ENCODE measurements at regions not wholly inside any gene's neighbourhood (a gene's known extent, or its start where the extent isn't known, plus 50 kb on each side); places are given as distances from the start of the nearest gene placed in this dataset.

DNA sequence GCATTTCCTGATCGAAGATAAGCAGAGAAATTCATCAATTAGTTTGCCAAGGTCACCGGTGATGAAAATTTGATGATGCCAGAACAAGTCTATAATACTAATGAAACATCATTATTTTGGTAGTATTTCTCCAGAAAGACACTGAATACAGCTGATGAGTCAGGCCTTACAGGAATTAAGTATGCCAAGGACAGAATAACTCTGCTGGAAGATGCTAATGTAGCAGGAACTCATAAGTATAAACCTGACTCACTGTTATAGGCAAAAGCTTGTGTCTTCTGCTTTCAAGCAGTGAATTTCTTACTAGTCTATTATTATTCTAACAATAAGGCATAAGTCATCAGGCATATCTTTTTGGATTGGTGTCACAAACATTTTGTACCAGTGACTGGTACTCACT is 1825.1 kb upstream of the IGFBP7 start:
- no peak for DNase-seq

DNA sequence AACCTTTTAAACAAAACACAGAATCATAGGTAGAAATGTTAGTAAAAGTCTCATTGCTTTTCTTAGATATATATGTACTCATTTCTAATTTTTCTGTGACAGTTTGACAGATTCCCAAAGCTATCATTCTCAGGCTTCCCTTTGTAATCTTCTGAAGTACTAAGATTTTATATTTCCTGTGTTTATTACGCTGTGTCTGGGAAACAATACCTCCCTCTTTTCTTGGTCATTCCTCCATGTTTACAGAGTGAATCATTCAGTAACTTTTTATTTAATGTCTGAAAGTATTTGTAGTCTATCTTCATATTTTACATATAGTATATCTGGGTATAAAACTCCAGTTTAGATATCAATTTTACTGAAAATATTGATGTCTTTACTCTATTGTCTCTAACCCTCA is 1826.3 kb upstream of the IGFBP7 start:
- no peak for DNase-seq

DNA sequence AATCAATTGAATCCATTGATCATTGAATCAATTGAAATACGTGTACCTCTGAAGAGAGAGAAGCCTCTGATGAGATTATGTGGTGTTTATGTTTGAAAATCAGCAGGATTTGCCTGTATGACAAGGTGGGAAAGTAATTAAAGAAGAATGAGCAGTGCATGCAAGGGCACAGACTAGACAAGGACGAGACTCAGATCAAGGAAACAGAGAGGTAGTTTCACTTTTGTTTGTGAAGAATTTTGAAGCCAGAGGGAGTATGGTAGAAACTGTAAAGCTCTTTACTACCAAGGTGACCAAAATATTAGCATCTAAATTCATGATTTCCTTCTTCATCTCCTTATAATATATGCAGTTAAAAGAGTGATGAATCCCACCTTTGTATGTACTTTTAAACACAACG is 1830.0 kb upstream of the IGFBP7 start:
- no peak for DNase-seq

DNA sequence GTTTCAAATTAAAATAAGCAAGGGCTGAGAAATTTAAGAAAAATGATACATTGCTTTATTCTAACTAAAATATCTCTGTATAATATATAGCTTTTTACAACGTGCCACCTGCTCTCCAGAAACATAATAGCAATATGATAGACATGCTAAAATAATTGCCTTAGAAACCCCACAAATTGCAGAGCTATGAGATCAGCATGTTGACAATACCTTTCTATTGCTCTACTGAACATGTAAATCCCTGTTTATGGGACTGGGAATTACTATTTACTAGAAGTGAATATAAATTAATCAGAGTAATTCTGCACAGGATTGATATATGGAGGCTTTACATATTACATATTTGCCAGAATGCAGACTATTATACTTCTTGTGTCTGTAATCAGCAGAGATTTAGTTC is 1831.1 kb upstream of the IGFBP7 start:
- DNase-seq, result no peak

DNA sequence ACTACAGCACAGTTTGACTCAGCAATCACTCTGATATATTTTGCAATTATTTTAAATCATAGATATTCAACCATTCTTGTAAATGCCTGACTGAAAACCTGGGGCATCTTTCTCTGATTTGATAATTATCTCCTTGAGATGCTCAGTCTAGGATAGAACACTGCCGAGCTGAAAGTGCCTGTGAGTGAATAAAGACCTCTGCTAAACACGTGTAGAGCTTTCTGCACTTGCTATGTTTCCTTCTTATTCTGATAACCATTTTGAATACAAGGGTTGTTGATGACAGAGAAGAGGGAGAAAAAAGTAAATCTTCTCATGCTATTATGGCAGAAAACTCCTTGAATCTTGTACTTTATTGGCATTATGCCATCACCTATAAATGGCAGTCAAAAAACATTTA is 1843.4 kb upstream of the IGFBP7 start:
- DNase-seq, result no peak

DNA sequence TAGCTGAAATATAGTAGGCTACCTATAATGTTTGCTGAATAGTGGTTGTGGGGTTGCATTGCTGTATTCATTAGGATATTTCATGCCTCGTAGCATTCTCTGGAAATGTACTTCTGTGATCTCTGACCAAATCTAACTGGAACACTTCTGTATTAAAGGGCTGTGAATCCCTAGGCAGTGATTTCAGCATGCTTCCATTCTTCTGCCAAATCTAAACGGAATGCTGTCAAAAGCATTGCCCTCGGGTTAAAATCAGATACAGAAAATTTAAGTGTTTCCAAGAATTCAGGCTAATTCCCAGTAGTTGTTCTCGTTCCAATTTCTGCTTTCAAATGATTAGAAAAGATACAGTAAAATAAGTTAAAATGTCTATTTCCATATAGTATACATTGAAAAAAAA is 1847.5 kb upstream of the IGFBP7 start:
- no peak for DNase-seq

DNA sequence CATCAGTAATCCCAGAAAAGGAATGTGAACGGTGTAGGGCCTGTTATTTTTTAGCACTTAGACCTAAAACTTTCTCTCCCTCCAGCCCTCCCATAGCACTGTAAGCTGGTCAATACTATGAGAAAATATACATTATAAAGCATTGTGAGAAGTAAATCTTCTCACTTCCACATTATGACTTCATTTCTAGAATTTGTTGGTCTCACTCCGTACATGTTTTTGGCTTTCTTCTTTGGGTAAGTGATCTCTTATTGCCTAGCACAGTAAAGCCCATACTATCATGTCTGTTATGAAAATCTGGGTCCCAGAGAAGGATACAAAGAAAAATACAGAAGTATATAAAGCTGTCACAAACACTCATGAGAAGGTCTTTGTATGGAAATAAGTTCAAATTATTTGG is 1851.1 kb upstream of the IGFBP7 start:
- DNase-seq, result no peak

DNA sequence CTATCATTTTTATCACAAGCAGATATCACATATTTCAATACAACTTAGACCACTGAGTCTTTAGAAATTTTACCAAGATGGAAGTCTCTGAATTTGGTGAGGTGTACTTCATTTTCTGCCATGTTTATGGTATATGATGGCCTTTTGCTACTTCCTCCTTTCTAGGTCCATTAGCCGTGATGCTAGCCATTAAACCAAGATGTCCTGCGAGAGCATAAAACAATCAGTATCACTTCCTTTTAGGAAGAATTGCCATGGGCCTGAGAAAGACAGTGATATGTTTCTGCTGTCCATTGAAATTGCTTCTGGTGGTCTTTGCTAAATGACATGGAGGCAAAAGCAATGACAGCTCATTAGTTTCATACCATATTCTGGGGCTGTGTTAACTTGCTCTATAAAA is 1851.7 kb upstream of the IGFBP7 start:
- no peak for DNase-seq

DNA sequence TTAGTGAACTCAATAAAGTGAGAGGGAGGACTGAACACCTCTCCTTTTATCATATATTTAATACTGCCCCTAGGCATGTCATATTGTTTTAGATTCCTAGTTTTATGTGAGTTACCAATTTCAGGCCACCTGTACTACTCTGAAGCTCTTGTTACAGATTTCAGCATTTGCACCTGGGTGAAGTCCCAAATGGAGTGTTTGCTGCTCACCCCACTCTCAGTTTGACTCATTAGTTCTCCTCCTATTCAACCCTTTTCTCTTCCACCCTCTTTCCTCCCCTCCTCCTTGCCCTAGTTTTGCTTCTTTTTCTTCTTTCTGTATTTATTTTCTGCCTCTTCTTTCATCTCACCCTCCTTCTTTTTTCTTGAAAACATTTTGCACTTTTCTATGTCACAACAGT is 1852.2 kb upstream of the IGFBP7 start:
- DNase-seq, result no peak

DNA sequence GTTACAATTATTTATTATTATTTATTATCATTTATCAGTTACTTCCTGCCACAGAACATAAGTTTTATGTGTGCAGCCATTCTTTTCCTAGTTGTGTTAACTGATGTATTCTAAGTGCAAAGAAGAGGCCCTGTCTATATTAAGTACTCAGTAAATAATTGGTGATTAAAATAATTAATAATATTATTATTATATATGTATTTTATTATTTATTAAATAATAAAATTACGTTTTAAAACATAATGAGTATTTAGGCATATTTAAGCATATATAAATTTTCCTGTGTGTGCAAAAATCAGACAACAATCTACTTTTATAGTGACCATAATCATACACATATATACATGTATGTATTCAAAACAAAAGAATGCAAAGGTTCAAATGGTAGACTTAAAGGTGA is 1871.6 kb upstream of the IGFBP7 start:
- DNase-seq, result no peak

DNA sequence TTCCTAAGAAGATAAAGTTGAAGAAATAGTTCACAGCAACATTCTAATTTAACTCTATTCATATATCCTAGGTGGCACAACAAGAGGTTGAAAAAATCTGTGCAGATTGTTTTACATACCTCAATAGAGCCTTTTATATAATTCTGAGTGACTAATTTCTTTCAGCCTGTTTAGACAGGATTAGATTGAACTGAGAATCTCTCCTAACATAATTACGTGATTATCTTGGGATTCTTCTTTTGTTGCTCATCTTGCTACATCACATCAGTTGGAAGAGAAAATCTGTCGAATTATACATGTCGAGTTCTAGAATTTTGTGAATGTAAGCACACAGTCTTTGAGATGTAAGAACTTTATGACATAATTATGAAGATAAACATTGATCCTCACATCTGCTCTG is 1873.7 kb upstream of the IGFBP7 start:
- DNase-seq, result no peak

DNA sequence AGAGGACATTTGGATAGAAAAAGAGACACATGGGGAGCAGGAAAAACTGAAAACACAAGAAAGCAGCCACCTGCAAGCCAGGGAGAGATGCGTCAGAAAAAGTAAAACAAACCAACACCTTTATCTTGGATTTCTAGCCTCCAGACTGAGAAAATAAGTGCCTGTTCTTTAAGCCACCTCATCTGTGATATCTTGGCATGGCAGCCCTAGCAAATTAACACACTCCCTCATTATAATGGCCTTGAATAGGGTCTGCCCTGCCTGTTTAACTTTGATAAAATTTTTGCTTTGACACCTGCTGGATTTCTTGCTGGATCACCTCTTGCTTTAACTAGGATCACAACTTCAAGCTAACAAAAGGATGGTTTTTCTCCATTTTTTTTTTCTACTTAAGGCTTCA is 1892.0 kb upstream of the IGFBP7 start:
- DNase-seq, result no peak

DNA sequence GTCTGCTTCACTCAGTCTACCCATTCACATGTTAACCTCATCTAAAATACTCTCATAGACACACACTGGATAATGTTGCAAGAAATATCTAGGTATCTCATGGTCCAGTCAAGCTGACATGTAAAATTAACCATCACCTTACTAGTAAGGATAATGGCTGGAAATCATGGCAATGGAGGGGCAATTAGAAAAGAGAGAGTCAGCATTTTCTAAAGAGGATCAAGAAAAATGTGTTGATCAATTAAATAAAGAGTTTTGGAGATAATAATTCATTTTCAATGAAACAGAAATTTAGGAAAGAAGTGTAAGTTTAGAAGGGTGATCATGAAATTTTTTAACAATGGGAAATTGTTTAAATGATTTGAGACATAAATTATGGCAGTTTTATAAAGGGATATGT is 1914.1 kb upstream of the IGFBP7 start:
- DNase-seq, result no peak

DNA sequence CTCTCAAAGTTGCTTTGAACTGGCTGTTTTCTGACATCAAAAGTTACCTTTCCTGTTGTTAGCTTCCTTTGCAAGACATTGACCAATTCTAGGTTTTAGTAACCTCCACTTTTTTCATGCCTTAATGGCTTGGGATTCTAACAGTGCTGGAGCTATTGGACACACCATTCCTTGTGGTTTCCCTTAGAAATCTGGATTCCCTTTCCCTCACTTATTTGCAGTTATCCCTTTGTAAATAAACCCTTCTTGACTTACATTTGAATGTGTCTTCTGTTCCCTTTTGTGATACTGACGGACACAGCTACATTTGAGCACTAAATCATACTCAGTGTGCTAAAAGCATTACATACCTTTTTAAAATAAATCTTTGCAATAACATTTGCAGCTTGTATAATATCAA is 1927.6 kb upstream of the IGFBP7 start:
- DNase-seq, result no peak

DNA sequence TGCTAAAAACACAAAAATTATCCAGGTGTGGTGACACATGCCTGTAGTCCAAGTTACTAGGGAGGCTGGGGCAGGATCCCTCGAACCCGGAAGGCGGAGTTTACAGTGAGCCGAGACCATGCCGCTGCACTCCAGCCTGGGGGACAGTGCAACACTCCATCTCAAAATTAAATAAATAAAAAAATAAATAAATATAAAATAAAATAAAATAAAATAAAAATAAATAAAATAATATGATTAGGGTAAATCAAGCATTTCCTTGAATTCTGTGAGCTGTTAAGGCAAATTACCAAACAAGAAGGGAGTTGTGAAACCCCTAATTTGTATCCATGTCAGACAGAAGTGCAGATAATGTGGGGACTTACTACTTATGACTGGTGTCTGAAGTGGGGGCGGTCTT is 1928.9 kb upstream of the IGFBP7 start:
- no peak for DNase-seq

DNA sequence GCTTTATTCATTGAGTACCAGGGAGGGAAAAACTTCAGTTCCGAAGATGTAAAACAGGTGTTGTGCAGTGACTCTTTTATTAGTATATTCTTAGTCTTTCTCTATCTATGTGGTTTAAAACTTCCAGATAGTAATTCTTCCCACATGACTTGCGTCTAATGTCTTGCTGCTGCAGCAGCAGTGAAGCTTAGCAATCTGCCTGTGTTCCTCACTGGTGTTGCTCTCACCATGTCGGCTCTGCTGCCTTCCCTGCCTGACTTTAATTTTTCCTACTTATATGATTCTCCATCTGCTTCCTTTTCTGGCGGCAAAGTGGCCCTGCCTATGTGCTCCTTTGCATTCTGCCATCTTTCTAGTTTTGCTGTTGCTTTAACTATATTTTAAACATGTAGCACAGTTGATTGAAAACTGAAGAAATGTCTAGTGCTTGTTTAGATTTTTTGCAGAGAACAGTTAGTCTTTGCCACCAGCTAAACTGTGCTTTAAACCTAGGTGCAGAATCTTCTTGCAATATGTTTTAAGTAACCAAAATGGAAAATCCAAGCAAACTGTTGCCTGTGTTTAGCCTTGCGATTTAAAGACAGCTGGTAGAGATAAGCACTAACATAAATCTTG is 1934.2 kb upstream of the IGFBP7 start:
- no peak for DNase-seq

DNA sequence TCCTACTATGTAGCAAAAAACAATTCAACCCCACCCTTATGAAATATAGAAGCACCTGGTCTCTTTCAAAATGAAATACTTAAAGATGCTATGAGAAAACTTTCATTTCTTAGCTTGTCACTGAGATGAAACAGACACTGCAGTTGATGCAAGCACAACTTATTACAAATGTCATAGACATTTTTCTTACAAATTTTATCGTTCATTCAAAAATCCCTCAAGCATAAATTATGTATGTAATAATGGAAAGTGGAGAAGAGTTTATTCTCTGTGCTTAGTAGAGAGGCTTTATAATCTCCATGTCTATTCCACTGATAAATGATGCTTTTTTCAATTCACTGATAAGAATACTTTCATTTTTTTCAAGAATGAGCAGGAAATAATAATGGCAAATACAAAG is 1943.9 kb upstream of the IGFBP7 start:
- DNase-seq, result no peak

DNA sequence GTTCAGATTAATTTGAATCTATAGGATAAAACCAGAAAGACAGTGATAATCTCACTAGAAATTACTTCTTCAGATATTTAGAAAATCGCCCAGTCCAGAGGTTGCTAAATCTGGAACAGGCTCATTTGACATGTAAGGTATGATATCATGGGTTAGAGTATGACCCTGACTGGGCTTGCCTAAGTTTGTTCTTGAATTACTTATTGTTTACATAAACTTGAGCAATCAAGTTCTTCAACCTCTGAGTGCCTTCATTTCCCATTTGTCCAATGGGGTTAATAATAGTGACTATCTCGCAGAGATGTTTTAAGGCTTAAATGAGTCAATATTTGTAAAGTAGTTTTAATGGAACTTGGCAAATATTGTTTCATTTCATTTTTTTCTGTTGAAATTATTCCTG is 1947.6 kb upstream of the IGFBP7 start:
- DNase-seq, result no peak

DNA sequence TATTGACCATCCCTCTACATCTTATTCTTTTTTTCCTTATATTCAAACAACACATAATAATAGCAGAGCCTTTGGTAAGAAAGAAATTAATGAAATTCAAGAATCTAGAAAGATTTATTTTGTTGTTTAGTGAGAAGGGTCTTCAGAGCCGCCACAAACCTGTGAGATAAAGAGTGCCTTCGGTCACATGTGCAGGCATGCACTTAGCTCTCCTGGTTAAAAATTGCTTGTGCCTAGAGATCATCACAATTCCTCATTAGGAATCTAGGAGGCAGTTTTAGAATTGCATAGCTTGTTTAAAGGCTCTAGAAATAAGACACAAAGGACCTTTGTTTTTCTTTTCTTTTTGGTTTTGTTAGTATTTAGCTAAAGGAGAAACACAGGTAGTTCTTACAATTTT is 1948.4 kb upstream of the IGFBP7 start:
- no peak for DNase-seq

DNA sequence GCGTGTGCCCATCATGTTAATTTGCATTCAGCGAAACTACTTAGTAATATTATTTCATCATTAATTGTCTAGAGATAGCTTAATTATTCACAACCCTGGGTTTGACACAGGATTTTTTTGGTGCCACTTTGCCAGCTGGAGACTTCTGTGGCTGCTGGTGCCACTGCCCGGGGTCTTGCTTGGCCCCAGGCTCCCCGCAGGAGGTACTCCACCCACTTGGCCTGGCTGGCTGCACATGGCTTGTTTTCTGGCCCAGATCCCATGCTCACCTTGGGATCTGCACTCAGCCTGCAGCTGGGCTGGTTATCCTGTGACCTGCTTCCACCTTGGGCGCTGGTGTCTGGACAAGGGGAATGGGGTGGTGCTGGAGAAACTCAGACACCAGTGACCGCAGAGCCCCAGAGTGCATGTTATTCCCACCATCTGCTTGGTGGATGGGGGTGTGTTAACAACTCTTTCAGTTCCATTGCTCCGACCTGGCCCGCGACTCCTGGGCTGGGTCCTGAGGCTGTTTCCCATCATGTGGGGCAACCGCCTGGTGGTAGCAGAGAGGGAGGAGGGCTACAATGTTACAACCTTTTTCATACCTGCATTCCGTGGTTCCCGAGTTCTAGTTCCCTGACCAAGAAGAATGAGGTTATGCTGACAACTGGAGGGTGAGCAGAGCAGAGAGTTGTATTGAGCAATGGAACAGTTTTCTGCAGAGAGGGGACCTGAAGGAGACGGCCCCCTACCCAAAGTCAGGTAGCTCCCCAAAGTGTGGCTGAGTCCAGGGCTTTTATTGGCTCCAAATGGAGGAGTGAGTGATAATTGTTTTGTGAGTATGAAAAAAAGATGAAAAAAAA is 1950.0 kb upstream of the IGFBP7 start:
- DNase-seq, result no peak

DNA sequence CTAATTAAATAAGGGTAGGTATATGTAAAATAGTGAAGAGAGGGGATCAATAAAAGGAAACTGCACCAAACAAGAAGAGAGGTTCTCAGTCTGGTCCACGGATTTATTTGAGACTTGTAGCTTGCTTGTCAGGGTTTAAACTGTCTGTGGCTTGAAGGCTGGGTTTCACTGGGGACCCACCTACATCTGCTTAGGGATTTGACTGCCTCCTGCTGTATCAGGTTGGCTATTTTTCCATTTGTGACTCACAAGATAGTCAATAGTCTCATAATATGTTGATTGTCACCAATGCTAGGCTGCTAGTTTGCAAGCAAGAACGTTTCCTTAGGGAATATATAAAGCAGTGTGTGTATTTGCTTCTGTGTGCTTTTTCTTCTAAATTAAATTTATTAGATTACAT is 1950.7 kb upstream of the IGFBP7 start:
- no peak for DNase-seq

DNA sequence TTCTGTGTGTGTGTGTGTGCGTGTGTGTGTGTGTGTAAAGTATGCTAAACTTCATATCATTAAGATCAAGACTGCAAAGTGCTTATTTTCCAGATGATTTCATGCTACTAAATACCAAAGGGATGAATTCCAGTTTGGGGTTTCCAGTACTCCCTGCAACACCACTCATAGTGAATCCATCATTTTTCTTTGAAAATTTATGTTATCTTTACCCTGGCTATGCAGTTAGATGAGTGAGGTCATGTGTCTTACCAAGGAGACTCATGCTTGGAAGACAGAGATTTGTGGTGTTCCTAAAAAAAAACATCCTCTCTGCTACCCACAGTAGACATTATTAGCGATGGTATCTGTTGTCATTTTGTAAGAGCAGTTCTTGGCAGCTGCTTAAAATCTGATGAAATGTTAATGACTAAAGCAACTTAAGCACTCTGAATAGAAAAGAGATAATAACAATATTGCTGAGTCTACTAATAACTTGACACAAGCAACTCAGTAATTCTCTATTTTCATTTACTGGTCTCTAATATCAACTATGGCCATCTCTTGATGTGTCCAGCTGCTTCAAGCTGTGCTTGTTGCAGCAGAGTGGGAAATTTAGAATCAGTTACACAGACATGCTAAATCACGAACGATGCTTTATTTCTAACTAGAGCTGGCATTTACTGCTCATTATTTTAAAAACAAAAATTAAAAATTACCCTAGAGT is 1953.0 kb upstream of the IGFBP7 start:
- DNase-seq, result no peak

DNA sequence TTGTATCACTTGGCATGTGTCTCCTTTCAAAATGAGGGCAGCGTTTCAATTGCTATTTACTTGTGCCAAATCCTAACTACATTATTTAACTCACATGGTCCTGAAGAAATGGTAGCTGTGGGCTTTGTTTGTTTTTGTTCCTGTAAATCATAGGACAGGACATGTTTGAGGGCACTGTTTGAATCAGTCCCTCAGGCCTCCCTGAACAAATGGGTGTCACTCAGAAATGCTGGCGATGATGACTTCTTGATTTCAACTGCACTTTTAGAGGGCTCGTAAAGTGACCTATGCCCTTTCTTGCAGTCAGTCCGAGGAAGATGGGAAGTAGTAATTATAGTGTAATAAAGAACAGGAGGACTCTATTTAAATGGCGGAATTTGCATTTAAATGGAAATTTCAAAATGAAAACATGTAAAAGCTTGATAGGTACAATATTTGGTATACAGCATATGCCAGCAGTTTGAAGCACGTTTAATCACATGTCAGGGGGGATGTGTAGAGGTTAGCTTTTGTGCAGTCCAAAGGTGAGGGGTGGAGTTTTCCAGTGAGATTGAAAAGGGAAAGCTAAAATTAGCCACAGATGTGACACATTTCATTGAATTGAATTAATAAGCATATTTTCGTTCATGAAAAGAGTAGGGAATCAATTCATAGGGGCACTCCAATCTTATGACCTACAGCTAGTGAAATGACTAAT is 1958.7 kb upstream of the IGFBP7 start:
- DNase-seq, result no peak

DNA sequence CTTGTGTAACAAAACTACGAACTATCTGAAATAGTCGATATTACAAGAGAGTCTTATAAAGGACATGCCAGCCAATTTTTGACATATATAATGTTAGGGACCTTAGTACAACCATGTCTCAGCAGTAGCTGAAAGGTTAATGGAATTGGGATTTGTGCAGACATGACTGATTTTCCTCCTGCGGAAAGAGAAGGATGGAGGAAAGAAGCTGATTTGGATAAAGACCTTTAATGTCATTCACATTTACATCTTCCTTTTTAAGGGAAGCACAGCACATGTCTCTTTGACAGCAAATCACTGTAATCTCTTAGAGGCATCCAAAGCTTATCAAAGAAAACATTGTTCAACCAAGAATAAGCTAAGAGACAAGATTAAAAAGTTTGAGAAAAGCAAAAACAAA is 1976.2 kb upstream of the IGFBP7 start:
- no peak for DNase-seq

Measured in stimulated activated CD4-positive, alpha-beta T cell treated with anti-CD3 and anti-CD28 coated beads, Interleukin-1b, Interleukin-23, amount 100 ng/mL, for 48 hours (primary cell).